ENCODE measurements at regions not wholly inside any gene's neighbourhood (a gene's known extent, or its start where the extent isn't known, plus 50 kb on each side); places are given as distances from the start of the nearest gene placed in this dataset.
A peak's percentile ranks its signal among the peaks of the same experiment; 100 is the strongest.
"Not testable (repeated sequence)": the region's sequence is repeated elsewhere in the genome, so short reads cannot be mapped to it uniquely, and the experiment has no call there.

- no peak for DNase-seq
These were observed 759.2 kb upstream of the SLITRK1 start for GRCh38 chr13:84641491-84641890.

GRCh38 chr13:84640691-84641090 is 758.4 kb upstream of the SLITRK1 start:
- DNase-seq = no peak

GRCh38 chr13:84630476-84630875 is 748.2 kb upstream of the SLITRK1 start:
- no peak for DNase-seq

- DNase-seq = no peak
These were observed 734.6 kb upstream of the SLITRK1 start for GRCh38 chr13:84616864-84617263.

- DNase-seq = no peak
These were observed 727.4 kb upstream of the SLITRK1 start for GRCh38 chr13:84609716-84610115.

DNA sequence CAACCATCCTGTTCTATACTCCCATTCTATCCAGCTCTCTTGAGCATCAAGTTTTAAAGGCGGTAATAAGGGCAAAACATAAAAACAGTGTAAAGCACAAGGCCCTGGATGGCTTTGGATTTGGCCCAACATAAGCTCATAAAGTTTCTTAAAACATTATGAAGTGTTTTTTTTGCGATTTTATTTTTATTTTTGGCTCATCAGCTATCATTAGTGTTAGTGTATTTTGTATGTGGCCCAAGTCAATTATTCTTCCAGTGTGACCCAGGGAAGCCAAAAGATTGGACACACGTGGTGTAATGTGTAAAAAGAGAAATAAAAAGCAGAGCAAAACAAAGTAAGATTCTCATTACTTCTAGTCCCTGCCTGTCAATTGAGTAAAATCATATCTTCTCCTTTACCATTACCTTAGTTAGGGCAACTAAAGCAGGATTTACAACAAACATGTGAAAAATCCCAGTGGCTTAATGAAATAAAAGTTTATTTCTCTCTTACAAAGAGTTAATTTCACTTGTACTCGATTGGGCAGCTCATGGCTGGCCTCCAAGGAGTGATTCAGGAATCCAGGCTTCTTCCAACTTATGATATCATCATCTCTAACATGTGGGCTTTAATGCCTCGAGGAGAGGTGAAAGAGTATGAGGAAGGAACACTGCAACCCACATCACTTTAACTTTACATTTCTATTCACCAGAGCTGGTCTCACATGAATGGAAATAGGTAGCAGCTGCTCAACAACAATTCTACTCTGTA is 725.2 kb upstream of the SLITRK1 start:
- DNase-seq = no peak

GRCh38 chr13:84606616-84607015 is 724.3 kb upstream of the SLITRK1 start:
- DNase-seq = no peak

- no peak for DNase-seq
These were observed 723.7 kb upstream of the SLITRK1 start for GRCh38 chr13:84605927-84606326.

DNA sequence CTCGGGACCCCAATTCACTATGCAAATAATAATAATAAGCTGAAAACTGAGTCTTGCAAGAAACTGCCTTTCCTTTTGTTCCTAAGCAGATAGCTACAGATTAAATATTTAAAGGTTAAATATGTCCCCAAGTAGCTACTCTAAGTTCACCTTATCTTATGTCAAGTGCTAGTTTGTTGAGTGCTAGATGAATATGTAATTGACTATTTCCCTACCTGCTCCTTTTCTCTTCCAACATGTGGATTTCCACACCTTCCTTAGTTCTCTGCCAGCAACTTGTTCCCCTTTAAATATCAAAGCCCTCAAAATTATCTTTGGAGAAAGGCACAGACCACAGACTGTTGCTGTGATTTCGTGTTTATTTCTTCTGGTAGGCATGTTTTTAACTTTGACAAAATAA is 709.2 kb upstream of the SLITRK1 start:
- DNase-seq = no peak

DNA sequence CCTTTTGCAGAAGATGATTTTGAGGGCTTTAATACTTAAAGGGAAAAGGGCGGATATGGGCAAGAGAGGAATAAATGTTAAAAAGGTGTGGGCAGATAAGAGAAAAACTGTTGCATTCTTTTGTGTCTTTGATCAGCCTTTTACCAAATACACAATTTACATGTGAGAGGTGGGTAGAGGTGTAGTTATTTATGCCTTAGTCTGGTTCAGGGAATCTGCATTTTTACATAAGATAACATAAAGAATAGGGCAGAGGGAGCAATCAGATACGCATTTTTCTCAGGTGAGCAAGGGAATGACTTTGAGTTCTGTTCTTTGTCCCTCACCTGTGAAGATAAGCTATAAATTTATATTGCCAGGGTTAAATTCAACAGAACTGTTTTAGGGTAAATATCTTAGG is 708.4 kb upstream of the SLITRK1 start:
- DNase-seq = no peak

- DNase-seq = no peak
These were observed 705.7 kb upstream of the SLITRK1 start for GRCh38 chr13:84588023-84588422.

DNA sequence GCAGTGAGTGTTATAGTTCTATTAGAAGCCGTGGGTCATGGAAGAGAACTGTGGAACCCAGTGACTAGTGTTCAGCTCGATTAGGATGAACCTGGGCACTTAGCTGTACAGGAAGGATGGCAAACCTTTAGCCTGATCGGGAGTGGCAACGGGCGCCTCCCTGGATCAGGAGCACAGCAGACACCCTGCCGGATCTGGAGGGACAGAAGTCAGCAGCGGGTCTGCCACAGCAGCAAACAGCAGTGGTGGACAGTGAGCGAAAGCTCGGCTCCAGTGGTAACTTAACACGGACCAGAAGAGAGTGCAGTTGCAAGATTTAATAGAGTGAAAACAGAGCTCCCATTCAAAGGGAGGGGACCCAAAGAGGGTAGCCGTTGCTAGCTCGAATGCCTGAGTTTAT is 697.6 kb upstream of the SLITRK1 start:
- not testable (repeated sequence) for DNase-seq

DNA sequence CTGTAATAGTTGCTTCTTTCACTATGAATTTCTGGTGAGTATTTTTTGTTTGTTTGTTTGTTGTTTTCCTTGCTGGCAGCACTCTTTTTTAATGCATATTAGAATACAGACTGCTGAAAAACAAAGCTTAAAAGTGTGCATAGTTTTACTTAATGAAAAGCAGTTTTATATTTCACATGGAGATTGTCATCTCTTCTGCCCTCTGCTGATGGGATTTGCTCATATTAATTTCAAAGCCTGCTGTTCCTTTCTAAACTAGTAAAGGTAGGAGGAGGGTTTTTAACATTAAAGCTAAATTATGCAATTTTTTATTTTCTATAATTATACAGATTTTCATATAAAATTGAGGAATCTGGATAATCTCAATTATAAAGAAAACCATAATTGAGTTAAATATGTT is 692.6 kb upstream of the SLITRK1 start:
- DNase-seq = peak; percentile 2

- no peak for DNase-seq
These were observed 689.0 kb upstream of the SLITRK1 start for GRCh38 chr13:84571264-84571663.

DNA sequence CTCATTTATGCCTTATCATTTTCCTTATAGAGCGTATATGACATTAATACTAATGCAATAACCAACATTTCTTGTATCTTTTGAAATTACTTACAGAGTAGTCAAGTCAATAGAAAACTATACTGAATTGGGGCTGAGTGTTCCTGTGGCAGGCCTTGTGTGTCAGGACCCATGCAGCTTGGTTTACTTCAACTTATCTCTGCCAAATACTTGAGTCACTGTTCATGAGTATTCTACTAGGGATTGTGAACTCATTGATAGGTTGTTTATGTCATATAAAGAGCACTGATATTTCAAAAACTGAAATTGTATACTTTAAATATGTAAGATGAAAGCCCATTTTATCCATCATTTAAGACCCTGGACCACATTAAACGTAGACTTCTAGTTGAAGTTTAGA is 688.6 kb upstream of the SLITRK1 start:
- no peak for DNase-seq

DNA sequence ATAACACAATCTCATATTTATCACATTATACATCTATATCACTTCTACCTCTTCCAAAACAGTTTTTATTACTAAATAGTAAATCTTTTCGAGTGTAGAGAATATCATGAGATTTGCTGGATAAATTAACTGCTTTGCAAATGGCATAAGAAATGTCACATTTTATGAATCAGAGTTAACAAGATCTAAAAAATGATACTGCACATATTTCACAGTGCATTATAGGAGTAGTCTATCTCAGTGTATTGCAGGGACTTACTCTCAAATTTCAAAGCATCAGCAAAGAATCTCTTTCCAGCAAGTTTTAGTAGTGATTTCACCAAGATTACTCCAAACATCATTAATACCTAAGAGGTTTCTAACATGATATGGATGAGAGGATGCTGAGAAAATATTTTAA is 687.1 kb upstream of the SLITRK1 start:
- no peak for DNase-seq

DNA sequence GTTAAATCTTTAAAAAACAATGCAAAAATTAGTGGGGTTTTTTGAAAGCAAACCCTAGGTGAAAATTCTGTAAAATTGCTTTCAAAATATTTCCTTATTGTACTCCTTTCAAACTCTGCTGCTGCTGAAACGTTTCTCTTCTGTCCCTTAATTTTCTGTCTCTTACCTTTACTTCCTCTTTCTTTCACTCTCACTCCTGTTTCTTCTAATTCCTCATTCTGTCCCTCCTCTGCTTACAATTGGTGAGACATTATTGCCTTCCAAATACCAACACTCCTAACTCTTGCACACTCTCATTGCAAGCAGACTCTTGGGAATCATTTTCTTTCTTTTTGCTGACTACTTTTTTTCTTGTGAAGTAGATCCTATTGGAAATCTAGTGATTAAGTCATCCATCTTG is 685.6 kb upstream of the SLITRK1 start:
- no peak for DNase-seq

- no peak for DNase-seq
These were observed 684.5 kb upstream of the SLITRK1 start for GRCh38 chr13:84566780-84567179.

- DNase-seq = no peak
These were observed 681.3 kb upstream of the SLITRK1 start for GRCh38 chr13:84563611-84564010.

DNA sequence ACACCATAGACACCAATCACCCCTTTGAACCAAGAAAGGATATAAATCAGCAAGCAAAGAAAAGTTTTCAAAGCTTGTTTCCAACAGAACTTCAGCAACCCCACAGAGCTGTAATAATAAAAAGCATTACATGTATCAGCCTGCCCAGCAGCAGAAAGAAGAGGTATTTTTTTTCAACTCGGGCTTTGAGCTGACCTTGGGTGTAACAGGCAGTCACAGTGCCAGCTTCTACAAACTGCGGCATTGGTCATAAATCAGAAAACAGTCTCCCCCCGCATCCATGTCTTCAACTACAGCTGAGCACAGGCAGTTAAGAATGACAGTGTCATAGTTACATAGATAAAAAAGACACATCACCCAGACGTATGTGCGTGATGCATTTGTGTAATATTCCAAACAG is 671.0 kb upstream of the SLITRK1 start:
- no peak for DNase-seq

DNA sequence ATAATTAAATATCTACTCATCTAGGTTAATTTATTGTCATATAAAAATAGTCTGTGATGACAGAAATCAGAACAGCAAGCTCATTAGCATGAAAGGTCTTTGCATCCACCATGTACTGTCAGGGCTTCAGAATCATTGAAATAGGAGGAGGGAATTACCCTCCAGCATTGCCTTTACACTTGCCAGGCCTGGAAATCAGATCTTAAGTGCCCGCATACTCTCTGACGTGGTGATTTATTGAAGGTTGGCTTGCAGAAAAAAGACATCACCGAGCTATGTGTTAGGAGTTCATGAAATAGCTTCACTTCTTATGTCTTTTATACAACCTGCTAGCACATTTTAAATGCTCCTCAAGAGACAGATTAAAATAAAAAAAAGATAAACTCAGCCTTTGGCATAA is 661.7 kb upstream of the SLITRK1 start:
- DNase-seq = no peak

- no peak for DNase-seq
These were observed 660.1 kb upstream of the SLITRK1 start for GRCh38 chr13:84542348-84542747.

- DNase-seq = no peak
These were observed 654.6 kb upstream of the SLITRK1 start for GRCh38 chr13:84536906-84537305.

GRCh38 chr13:84528408-84529070 is 646.3 kb upstream of the SLITRK1 start:
- DNase-seq = no peak

DNA sequence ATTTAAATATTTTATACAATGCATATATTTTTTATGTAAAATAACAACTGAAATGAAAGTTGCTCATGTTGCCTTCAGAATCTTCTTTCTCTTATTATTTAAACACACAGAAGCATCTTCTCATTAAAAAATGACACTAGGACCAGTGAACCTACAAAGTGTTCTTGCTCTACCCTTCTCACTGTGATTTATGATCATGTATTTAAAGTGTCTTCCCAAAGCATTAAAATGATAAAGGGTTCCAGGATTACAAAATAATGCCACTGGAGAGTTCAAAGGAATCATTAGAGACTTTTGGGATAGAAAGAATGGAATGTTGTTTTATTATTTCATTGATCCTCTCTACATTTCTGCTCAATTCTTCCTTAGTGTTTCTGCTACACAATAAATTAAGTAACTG is 643.6 kb upstream of the SLITRK1 start:
- no peak for DNase-seq
